ENCODE measurements at regions not wholly inside any gene's neighbourhood (a gene's known extent, or its start where the extent isn't known, plus 50 kb on each side); places are given as distances from the start of the nearest gene placed in this dataset.

- TF ChIP-seq, protein P1, sequence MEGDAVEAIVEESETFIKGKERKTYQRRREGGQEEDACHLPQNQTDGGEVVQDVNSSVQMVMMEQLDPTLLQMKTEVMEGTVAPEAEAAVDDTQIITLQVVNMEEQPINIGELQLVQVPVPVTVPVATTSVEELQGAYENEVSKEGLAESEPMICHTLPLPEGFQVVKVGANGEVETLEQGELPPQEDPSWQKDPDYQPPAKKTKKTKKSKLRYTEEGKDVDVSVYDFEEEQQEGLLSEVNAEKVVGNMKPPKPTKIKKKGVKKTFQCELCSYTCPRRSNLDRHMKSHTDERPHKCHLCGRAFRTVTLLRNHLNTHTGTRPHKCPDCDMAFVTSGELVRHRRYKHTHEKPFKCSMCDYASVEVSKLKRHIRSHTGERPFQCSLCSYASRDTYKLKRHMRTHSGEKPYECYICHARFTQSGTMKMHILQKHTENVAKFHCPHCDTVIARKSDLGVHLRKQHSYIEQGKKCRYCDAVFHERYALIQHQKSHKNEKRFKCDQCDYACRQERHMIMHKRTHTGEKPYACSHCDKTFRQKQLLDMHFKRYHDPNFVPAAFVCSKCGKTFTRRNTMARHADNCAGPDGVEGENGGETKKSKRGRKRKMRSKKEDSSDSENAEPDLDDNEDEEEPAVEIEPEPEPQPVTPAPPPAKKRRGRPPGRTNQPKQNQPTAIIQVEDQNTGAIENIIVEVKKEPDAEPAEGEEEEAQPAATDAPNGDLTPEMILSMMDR (conservative IDR thresholded peaks at IDR 0.05), result no peak
- no peak for TF ChIP-seq ZFX (IDR thresholded peaks at IDR 0.05)
Measured at GRCh38 chr2:14861181-14861580, 228.7 kb downstream of the LRATD1 start.

Measured in C4-2B (cell line).